NCI-H128 (cell line): ENCODE measurements at regions not wholly inside any gene's neighbourhood (a gene's known extent, or its start where the extent isn't known, plus 50 kb on each side); places are given as distances from the start of the nearest gene placed in this dataset.

Source experiments
- DNase-seq: peaks from one replicate; lab custom pipeline; 2025; ENCODE audit not compliant: unreplicated experiment; lab: John Stamatoyannopoulos, UW

DNA sequence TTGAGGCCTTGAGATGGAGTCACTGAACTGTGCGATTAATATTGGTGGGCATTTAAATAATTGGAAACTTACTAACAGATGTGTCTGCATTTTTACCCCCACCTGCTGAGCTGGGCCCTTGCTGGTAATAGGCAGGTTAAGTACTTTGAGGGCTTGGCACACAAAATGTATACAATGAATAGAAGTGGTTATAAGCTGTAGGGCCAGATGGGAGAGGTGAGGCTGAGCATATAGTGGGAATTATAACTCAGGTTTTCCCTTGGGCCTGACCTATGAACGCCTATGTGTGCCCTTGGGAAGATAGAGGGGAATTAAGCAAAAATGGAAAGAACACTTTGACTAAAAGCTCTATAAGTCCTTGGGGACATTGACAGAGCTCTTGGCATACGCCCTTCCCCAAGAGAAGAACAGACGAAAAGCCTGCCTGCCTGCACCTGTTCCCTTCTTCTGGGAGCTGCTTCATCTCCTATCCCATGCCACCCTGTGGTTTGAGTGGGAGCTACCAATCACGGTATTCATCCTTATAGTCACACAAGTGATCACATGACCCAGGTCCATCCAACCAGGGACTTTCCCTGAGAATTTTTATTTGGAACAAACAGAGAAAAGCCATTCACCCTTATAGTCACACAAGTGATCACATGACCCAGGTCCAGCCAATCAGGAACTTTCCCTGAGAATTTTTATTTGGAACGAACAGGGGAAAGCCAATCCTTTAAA is 260.7 kb upstream of the CSF3R start:
- no peak for DNase-seq

DNA sequence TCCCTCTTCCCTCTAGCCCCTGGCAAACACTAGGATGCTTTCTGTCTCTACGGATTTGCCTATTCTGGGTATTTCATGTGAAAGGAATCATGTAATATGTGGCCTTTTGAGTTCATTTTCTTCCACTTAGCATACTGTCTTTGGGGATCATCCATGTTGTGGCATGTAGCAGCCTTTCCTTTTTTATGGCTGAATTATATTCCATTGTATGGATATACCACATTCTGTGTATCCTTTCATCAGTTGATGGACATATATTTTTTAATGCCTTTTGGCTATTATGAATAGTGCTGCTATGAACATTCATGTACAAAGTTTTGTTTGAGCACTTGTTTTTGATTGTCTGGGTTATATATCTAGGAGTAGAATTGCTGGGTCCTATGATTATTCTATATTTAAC is 258.4 kb upstream of the CSF3R start:
- DNase-seq, result no peak

DNA sequence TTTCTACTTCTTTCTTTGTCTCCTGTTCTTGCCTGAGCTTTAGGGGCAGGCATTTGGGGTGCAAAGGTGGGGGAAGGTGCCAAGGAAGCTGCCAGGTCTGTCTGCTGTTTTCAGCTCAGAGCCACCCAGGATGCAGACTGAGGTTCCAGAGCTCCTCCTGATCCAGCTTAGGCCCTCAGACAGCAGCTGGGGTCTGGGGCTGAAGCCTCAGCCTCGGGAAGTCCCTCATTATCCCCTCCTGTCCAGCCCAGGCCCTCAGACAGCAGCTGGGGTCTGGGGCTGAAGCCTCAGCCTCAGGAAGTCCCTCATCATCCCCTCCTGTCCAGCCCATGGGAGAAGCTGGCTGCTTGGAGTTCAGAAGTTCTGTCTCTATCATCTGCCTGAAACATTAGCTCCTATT is 257.7 kb upstream of the CSF3R start:
- no peak for DNase-seq

DNA sequence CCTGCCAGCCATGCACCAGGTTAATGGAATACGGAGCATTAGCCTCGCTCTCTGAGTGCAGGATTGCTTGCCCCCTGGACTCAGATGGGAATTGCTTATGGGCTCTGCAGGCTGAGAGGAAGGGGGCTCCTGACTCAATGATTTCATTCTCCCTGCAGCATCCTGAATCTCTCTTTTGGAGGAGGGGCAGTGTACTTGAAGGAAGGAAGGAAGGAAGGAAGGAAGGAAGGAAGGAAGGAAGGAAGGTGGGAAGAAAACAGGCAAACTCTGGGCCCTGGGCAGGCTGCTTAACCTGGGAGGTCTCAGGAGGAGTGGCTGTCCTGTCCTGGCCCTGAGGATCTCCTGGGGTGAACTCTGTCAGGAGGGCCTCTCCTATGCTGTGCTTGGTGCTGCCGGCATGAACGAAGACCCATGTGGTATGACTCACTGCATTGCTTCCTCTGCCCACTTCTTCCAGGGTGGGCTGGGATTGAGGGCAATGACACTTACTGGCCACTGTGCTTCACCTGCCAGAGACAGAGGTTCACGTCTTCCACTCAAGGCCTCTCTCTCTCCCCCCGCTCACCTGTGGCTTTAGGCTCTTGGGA is 257.1 kb upstream of the CSF3R start:
- DNase-seq, result no peak

DNA sequence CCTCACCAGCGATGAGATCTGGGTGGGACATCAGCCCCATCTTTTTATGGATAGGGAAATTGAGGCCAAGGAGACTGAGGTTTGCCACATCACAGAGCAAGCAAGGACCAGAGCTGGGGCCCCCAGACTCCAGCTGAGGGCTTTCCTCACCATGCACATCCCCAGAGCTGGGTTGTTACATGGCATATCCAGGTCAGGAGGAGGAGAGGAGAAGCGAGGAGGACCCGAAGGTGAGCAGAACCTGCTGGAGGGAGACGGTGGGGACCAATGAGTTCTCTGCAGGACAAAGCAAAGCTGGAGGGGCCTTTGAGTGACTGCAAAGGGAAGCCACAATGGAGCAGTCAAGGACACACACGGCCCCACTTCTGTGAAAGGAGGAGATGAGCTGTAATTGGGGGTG is 255.5 kb upstream of the CSF3R start:
- no peak for DNase-seq

DNA sequence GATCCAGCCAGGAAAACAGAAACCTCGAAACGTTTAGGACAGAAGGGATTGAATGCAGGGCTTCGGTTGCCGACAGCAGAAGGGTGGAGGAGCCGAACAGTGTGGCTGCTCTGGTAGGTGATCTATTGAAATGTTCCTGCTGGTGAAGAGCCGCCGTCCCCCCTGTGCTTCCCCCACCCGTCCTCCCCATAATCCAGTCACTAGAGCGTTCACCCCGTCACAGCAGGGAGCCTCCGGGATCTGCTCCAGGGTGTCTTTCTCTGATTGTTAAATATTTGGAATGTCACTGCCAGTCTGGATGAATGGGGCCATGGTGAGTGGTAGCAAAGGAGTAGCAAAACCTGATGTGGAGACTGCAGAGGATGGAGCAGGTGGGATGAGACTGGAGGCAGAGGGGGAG is 255.1 kb upstream of the CSF3R start:
- DNase-seq, result no peak

DNA sequence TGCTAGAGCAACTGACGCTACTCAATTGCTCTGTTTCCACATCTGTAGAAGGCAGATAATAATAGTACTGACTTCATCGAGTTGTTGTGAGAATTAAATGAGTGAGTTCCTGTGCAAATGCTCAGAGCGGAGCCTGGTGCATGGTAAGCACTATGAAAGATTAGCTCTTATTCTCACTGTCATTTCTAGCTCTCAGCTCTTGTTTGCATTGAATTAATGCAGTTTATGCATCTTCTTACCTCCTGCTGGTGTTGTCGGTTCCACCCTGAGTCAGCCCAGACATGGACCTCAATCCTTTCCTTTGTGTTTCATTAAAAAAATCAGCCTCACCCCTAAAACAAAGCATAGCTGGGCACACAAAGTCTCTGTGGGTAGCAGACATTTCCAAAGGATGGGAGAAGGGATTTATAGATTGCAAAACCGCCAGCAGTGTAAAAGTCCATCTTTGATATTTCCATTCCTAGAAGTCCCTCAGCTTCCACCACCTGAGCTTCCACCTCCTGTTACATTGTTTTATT is 254.4 kb upstream of the CSF3R start:
- no peak for DNase-seq

DNA sequence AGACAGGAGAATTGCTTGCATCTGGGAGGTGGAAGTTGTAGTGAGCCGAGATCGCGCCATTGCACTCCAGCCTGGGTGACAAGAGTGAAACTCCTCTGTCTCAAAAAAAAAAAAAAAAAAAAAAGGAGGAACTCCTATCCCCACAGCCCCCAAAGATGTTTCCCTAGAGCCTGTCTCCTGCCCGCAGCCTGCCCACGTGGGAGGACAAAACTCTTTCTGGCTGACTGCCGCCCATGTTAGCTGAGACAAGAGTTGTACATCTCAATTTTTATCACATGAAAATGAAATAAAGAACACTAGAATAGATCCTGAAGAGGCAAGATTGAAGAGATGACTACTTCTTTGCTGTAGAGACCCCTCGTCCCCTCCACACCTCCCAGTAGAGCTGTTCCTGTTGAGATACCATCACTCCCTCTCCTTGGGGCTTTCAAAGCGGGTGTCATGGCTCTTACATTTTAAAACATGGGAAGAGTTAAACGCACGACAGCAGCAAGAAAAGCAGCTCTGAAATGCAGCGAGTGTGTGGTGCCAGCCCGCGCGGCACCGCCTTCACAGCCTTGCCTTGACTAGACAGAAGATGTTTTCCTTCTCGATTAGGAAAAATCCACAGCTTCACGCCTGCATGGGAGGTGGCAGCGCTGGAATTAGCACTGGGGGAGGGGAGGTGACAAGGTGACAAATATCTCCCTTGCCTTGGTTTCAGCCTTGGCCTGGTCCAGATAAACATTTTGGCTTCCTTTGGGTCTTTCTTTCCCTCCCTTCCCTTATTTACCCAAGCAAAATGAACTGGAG is 253.4 kb upstream of the CSF3R start:
- no peak for DNase-seq

DNA sequence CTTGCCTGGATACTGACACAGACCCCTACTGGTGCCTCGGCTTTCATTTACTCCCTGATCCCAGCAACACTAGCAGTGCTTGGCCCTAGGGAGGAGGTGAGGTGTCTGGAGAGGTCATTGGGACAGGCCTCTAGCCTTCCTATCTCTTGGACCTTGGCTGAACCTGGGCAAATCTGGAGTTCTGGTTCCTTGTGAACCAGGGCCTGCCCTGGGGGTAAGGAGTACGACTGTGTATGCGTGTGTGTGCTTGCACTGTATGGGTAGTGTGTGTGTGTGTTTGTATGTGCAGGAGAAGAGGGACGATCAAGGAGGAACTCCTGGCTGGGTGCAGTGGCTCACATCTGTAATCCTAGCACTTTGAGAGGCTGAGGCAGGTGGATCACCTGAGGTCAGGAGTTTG is 252.7 kb upstream of the CSF3R start:
- no peak for DNase-seq

DNA sequence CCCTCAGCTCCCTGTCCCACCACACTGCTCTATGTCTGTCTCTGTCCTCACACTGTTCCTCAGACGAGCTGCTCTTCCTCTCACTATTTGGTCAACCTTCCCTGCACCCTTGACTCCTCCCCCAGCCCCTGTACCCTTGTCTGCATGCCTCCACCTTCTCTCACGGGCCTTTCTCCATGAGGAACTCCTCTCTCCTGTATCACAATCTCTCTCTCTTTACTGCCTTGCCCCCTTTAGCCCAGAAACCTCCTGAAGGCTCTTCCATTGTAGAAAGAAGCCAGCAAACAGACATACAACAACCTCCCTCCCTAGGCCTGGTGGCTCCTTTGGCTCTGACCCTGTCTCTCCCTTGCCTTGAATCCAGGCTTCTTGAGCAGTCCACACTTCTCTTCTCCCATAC is 251.6 kb upstream of the CSF3R start:
- DNase-seq, result no peak

DNA sequence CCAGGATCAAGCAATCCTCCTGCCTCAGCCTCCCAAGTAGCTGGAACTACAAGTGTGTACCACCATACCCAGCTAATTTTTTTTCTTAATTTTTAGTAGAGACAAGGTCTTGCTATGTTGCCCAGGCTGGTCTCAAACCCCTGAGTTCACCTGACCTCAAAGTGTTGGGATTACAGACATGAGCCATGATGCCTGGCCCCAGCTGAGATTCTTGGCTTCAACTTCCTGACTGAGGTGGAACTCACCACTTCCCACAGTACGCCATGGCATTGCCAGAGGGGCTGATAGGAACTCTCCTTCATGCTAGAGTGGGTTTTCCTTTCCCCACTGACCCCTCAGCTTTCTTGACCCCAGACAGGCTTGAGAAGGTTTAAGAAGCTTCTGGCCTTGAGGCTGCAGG is 251.0 kb upstream of the CSF3R start:
- DNase-seq, result no peak

DNA sequence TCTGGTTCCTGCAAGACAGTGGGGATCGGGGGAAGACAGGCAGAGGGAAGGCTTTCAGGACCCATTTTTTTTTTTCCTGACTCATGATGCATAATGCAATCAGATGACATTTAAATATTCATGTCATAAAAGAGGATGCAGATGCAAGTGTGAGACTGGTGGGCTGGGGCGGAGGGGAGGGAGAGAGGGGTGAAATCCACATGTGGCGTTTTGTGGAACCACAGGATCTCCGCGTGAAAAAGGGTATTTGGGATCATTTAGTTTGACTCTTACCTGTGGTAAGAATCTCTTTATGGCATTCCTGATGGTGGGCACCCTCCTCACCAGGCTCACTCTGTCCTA is 249.3 kb upstream of the CSF3R start:
- DNase-seq, result no peak

DNA sequence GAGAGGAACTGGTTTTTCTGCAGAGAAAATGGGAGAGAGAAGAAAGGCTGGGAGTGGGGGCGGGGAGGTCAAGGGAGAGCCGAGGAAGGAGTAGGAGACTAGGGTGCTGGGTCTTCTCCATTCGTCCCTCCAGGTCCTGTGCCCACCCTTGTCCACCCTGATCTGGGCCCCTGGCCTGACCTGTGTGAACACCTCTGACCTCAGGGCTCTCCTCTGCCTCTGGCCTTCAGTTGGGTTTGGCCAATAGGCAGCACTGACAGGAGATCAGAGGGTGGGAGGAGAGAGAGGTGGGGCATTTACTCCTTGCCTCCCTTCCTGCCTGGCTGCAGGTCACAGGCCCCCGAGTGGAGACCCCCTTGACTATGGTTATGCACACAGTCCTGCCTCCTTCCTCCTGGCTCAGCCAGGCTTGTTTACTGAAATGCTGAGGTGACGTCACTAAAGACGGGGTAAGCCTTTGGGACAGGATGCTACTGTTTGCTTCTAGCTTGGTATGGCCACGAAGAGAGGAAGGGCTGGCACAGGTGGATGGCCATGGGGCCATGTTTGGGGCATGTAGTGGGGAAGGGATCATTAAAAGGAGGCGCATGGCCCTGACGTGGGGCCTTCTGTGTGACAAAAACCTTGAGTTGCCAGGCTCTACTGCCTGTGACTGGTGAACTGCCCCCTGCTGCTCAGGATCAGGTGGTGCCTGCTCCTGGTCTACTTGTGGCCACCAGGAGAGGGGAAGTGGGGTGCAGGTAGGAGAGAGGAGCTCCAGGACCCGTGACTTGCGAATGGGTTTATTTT is 248.7 kb upstream of the CSF3R start:
- DNase-seq, result no peak

DNA sequence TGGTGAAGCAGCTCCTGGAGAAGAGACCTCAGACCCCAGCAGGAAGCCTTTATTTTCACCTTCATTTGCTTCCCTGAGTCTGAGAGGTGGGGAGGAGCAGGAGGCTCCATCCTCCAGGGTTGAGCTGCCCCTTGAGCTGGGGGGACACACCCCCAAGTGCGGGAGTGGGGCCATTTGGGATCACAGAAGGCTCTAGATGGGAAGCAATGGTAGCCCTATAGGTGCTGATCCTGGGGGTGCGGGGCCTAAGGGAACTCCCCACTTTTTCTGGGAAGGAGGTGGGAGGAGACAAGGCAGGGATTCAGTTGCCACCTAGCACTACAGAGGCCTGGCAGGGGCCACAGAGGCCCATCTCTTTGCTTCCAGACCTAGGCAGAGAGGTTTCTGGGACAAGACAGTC is 247.9 kb upstream of the CSF3R start:
- DNase-seq, result no peak

DNA sequence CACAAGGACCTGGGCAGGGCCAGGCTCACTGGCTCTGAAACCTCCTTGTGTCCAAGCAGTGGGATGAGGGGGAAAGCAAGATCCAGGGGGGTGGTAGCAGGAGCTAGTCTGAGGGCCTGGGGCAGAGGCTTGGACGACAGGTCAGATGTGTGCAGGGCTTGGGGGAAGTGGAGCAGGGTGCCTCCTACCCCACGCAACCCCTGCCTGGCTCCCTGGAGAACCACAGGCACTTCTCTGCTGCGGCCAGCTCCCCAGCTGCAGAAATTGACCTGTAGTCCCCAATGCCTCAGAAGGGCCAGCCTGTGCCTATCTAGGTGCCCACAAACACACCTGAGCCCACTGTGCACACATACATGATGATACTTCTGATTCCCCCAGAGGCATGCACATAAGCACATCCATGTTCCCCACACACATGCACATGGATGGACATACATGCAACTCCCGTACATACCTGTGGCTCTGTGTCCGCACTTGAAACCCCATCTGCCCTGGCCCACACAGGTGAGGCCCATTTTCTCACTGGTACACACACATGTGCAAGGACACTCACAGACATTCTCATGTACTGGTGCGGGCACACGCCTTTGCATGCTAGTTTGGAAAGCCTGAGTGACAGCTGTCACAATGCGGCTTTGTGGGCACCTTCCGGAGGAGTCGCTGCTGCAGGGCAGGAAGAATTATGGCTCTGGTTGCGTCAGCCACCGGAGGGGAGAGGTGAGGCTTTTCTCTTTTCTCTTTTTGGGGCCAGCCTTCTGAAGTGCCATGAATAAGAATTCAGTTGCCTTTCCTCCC is 247.2 kb upstream of the CSF3R start:
- DNase-seq, result no peak

DNA sequence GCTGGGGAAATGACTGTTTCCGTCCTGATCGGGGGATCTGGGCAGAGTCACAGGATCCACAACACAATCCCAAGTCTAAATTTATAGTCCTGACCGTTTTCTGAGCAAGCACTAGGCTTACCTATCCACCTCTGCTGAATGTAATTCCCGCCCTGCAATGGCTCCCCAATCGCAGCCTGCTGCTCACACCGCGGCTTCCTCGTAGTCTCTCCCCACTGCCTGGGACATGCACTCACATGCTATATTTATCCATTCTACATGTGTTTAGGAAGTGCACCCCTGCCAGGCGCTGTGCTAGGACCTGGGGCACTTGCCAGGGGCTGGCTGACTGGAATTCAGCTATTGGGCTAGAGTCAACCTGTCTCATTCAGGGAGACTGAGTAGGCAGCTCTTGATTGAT is 246.6 kb upstream of the CSF3R start:
- no peak for DNase-seq

DNA sequence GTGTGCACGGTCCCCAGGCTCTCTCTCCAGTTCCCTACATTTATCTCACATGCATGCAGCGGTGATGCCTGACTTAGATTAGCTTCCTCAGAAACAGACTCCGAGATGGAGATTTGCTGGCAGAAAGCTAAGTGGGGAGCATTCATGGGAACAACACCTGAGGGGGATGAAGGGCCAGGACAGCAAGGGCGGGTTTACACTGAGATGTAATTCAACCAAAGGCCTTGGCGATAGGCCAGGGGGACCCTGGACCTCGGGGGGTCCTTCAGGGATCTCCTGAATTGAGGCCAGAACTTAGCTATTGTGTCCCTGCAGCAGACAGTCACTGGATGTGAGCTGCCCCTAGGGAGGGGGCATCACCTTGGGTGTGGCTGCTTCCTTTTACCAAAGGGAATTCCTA is 246.1 kb upstream of the CSF3R start:
- no peak for DNase-seq

DNA sequence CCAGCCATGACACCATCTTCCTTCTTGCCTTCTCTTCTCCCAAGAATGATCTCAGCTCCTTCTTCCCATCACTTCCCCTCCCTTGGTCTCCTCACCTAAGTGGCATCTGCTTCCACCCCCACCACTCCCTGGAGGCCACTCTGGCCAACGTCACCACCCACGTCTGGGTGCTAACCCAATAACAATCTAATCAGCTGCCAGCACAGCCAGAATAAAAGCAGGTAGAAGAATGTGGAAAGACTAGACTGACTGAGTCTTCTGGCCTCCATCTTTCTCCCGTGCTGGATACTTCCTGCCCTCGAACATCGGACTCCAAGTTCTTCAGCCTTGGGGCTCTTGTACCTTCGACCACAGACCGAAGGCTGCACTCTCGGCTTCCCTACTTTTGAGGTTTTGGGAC is 245.3 kb upstream of the CSF3R start:
- DNase-seq, result no peak

DNA sequence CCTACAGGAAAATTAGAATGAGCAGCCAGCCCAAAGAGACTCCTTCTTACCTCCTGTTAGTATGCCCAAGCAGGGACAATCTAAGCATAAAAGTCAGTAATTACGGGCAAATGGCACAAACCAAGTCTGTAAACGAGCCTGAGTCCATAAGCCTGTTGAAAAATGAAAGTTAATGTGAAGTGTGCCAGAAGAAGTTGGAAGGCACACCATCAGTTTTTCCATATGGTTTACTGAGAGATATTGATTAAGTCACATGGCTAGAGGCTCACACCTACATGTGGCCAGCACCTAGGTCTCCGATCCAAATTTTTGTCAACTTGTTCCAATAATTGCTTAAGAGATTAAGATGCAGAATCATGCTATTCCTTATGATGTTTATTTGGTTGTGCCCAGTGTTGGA is 242.4 kb upstream of the CSF3R start:
- no peak for DNase-seq

DNA sequence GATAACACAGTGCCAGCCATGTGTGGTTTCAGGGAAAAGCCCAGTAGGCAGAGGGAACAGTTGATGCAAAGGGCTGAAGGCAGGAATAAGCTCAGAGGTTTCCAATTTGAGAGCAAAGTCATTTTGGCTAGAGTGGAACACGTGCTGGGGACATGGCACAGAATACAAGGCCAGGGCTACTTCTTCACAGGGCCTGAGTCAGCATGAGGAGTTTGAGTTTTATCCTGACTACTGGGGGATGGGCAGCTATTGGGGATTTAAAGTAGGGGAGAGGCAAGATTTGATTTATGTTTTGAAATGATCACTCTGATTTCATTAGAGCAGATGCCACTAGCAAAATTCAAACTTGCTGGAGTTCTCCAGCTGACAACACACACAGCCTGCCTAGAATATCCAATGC is 241.1 kb upstream of the CSF3R start:
- no peak for DNase-seq

DNA sequence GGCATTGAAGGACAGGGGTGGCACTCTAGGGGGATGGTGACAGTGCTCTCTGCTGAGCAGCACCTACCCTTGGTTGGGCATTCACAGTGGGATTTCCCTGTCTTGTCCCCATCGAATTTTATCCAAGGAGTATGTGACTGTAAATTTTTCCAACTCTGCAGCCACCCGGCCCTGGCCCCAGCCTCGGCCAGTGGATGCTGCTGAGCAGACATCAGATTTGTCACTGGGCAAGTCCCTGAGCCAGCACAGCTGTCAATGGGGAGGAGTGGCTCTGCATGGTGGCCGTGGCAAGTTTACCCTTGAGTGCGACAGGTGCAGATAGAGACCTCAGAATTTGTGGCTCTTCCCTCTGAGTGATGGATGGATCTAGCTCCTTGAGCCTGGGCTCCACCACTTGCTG is 240.2 kb upstream of the CSF3R start:
- no peak for DNase-seq
